WTC11 (cell line): ENCODE measurements at regions not wholly inside any gene's neighbourhood (a gene's known extent, or its start where the extent isn't known, plus 50 kb on each side); places are given as distances from the start of the nearest gene placed in this dataset.
A peak's percentile ranks its signal among the peaks of the same experiment; 100 is the strongest.
"Not testable (repeated sequence)": the region's sequence is repeated elsewhere in the genome, so short reads cannot be mapped to it uniquely, and the experiment has no call there.

Source experiments
- ATAC-seq: fragments of 200-7000 bp; cut with Tn5 transposase; 2 replicates; pipeline ENCODE4 v1.10.0; 2021; ENCODE audit warnings: mild to moderate bottlenecking, moderate library complexity
- CTCF ChIA-PET: fragments of 300-600 bp; sonication (Branson Sonifier 250); formaldehyde crosslinking; loops from one replicate; lab custom pipeline; 2021; ENCODE audit warnings: antibody characterized with exemption; lab: Charles Lee
- POLR2A ChIA-PET: fragments of 350-600 bp; sonication (Branson Sonifier 250); formaldehyde crosslinking; loops from one replicate; lab custom pipeline; 2021; ENCODE audit warnings: antibody characterized with exemption; lab: Charles Lee
- DNase-seq: peaks from one replicate; pipeline ENCODE4 v3.0.0; 2021; ENCODE audit warnings: low spot score
- H3K27ac Mint-ChIP-seq: 2 replicates; pipeline ENCODE4 v1.8.0; 2021; ENCODE audit warnings: mixed read lengths
- H3K27me3 Mint-ChIP-seq: 2 replicates; pipeline ENCODE4 v1.8.0; 2021; ENCODE audit warnings: low read depth, mild to moderate bottlenecking, moderate library complexity, mixed read lengths
- H3K36me3 Mint-ChIP-seq: 2 replicates; pipeline ENCODE4 v1.8.0; 2021; ENCODE audit warnings: mixed read lengths
- H3K4me1 Mint-ChIP-seq: 2 replicates; pipeline ENCODE4 v1.8.0; 2022; ENCODE audit warnings: mixed read lengths
- H3K4me3 Mint-ChIP-seq: 2 replicates; pipeline ENCODE4 v1.8.0; 2021; ENCODE audit warnings: mild to moderate bottlenecking, moderate library complexity, mixed read lengths
- H3K9me3 Mint-ChIP-seq: 2 replicates; pipeline ENCODE4 v1.8.0; 2021; ENCODE audit warnings: mixed read lengths
- ARID4B ChIP-seq: sonication (generic); formaldehyde crosslinking; IDR thresholded peaks from 2 replicates; pipeline ENCODE4 v1.8.0; 2023; ENCODE audit warnings: missing genetic modification reagents, mild to moderate bottlenecking, borderline replicate concordance
- CBFB ChIP-seq: sonication (generic); formaldehyde crosslinking; IDR thresholded peaks from 2 replicates; pipeline ENCODE4 v1.8.1; 2022; ENCODE audit warnings: mild to moderate bottlenecking, low read depth, missing genetic modification reagents
- CREB1 ChIP-seq: sonication (generic); formaldehyde crosslinking; IDR thresholded peaks from 2 replicates; pipeline ENCODE4 v1.8.0; 2023; ENCODE audit warnings: mild to moderate bottlenecking, missing genetic modification reagents
- CREM ChIP-seq: sonication (generic); formaldehyde crosslinking; IDR thresholded peaks from 2 replicates; pipeline ENCODE4 v1.8.1; 2022; ENCODE audit warnings: mild to moderate bottlenecking, missing genetic modification reagents, moderate library complexity
- HMGA2 ChIP-seq: fragments of 250-450 bp; sonication (Bioruptor Pico); IDR thresholded peaks from 2 replicates; pipeline ENCODE4 v1.4.0; 2021; ENCODE audit warnings: mild to moderate bottlenecking, moderate library complexity
- IRF2 ChIP-seq: sonication (generic); formaldehyde crosslinking; IDR thresholded peaks from 2 replicates; pipeline ENCODE4 v1.8.0; 2022; ENCODE audit warnings: low read depth, missing genetic modification reagents, borderline replicate concordance
- MYBL2 ChIP-seq: sonication (generic); formaldehyde crosslinking; IDR thresholded peaks from 2 replicates; pipeline ENCODE4 v1.8.1; 2023; ENCODE audit warnings: mild to moderate bottlenecking, moderate library complexity, missing genetic modification reagents
- NFE2L1 ChIP-seq: sonication (generic); formaldehyde crosslinking; IDR thresholded peaks from 2 replicates; pipeline ENCODE4 v1.8.1; 2023; ENCODE audit warnings: missing genetic modification reagents
- NR1H2 ChIP-seq: sonication (generic); formaldehyde crosslinking; IDR thresholded peaks from 2 replicates; pipeline ENCODE4 v1.9.0; 2021; ENCODE audit warnings: mild to moderate bottlenecking, moderate library complexity, missing genetic modification reagents
- OVOL2 ChIP-seq: fragments of 250-450 bp; sonication (Bioruptor Pico); IDR thresholded peaks from 2 replicates; pipeline ENCODE4 v1.9.0; 2021; ENCODE audit warnings: mild to moderate bottlenecking, borderline replicate concordance
- PRRX2 ChIP-seq: fragments of 250-450 bp; sonication (Bioruptor Pico); IDR thresholded peaks from 2 replicates; pipeline ENCODE4 v1.8.0; 2021; ENCODE audit warnings: mild to moderate bottlenecking
- USF2 ChIP-seq: sonication (generic); formaldehyde crosslinking; IDR thresholded peaks from 2 replicates; pipeline ENCODE4 v1.8.1; 2023; ENCODE audit warnings: mild to moderate bottlenecking, missing genetic modification reagents, moderate library complexity
- ZBTB21 ChIP-seq: sonication (generic); formaldehyde crosslinking; IDR thresholded peaks from 2 replicates; pipeline ENCODE4 v1.8.1; 2023; ENCODE audit warnings: mild to moderate bottlenecking, missing genetic modification reagents, borderline replicate concordance
- TF ChIP-seq, protein P1 (sequence below): sonication (generic); formaldehyde crosslinking; IDR thresholded peaks from 2 replicates; pipeline ENCODE4 v1.8.1; 2022; ENCODE audit warnings: missing genetic modification reagents, borderline replicate concordance
- TF ChIP-seq, protein P2 (sequence below): sonication (generic); formaldehyde crosslinking; IDR thresholded peaks from 2 replicates; pipeline ENCODE4 v1.8.1; 2022; ENCODE audit warnings: mild to moderate bottlenecking, moderate library complexity, missing genetic modification reagents

DNA sequence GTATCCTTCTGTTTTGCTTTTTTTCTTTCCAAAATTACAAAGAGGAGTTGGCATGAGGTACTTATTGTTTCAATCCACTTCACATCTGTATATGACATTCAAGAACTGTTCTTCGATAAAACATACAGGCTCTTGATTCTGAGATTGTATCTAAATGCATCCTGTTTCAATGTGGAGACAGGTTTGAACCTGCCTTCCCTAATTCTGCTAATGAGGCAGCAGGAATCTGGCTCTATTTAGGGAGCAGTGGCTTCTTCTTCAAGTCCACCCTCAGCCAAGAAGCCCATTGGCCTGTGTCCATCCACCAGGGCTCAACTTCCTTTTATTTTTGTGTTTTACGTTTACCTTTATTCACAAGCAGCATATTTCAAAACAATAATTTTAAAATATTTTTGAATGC, 84.8 kb upstream of the PIK3C3 start (continued):
- no peak for TF ChIP-seq PRRX2 (CRISPR knock-in tag)

- H3K27me3 Mint-ChIP-seq, H3K27ac Mint-ChIP-seq, DNase-seq, POLR2A ChIA-PET, H3K9me3 Mint-ChIP-seq, H3K36me3 Mint-ChIP-seq, ATAC-seq, H3K4me3 Mint-ChIP-seq, CTCF ChIA-PET: not testable (repeated sequence)
- H3K4me1 Mint-ChIP-seq = peaks cover 11% of the 10 kb centered on the region
Measured at GRCh38 chr18:41865796-41866195, 89.2 kb upstream of the PIK3C3 start.

- no peak overlapping the region for H3K4me3 Mint-ChIP-seq
- TF ChIP-seq, protein P1, sequence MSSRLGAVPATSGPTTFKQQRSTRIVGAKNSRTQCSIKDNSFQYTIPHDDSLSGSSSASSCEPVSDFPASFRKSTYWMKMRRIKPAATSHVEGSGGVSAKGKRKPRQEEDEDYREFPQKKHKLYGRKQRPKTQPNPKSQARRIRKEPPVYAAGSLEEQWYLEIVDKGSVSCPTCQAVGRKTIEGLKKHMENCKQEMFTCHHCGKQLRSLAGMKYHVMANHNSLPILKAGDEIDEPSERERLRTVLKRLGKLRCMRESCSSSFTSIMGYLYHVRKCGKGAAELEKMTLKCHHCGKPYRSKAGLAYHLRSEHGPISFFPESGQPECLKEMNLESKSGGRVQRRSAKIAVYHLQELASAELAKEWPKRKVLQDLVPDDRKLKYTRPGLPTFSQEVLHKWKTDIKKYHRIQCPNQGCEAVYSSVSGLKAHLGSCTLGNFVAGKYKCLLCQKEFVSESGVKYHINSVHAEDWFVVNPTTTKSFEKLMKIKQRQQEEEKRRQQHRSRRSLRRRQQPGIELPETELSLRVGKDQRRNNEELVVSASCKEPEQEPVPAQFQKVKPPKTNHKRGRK (CRISPR knock-in tag) = no peak
- TF ChIP-seq NR1H2 (CRISPR knock-in tag) = no peak
- peaks cover 6% of the 10 kb centered on the region; the same call in 1 of the 2 replicates for H3K9me3 Mint-ChIP-seq
- no peaks in the 10 kb centered on the region for H3K36me3 Mint-ChIP-seq
- no peaks in the 10 kb centered on the region; the same call in 1 of the 2 replicates for H3K27me3 Mint-ChIP-seq
- no peak overlapping the region for H3K27ac Mint-ChIP-seq
- ATAC-seq (no peak), DNase-seq (no peak)
- POLR2A ChIA-PET = no interaction called here
- H3K4me1 Mint-ChIP-seq = peaks cover 11% of the 10 kb centered on the region
- CTCF ChIA-PET = no interaction called here
Measured at GRCh38 chr18:41864216-41864615, 90.8 kb upstream of the PIK3C3 start.

- peaks cover 11% of the 10 kb centered on the region for H3K4me1 Mint-ChIP-seq
- ChIA-PET CTCF (no interaction called here), POLR2A (no interaction called here)
- no peaks in the 10 kb centered on the region for H3K36me3 Mint-ChIP-seq
- no peaks in the 10 kb centered on the region for H3K27me3 Mint-ChIP-seq
- H3K9me3 Mint-ChIP-seq = peaks cover 6% of the 10 kb centered on the region; the same call in 1 of the 2 replicates
- TF ChIP-seq CREM (CRISPR knock-in tag) (no peak), ZBTB21 (CRISPR knock-in tag) (no peak)
- H3K4me3 Mint-ChIP-seq = no peak overlapping the region
- DNase-seq (no peak), ATAC-seq (no peak)
- H3K27ac Mint-ChIP-seq = no peak overlapping the region
Measured at GRCh38 chr18:41862921-41863320, 92.1 kb upstream of the PIK3C3 start.

- Mint-ChIP-seq H3K36me3 (no peaks in the 10 kb centered on the region), H3K4me1 (peaks cover 11% of the 10 kb centered on the region), H3K9me3 (no peaks in the 10 kb centered on the region), H3K27me3 (no peaks in the 10 kb centered on the region), H3K4me3 (no peak overlapping the region), H3K27ac (no peak overlapping the region)
- TF ChIP-seq USF2 (no peak), OVOL2 (CRISPR knock-in tag) (no peak), NFE2L1 (CRISPR knock-in tag) (no peak), CREB1 (no peak), HMGA2 (CRISPR knock-in tag) (0 out of 2 replicates have a peak, but pooled peaks have one; percentile 46)
- no peak for ATAC-seq
- POLR2A ChIA-PET = no interaction called here
- DNase-seq = no peak
- CTCF ChIA-PET = no interaction called here
Measured at GRCh38 chr18:41860987-41861386, 94.0 kb upstream of the PIK3C3 start.

GRCh38 chr18:41858761-41859555, 96.1 kb upstream of the PIK3C3 start:
- no peaks in the 10 kb centered on the region for H3K9me3 Mint-ChIP-seq
- H3K36me3 Mint-ChIP-seq = no peaks in the 10 kb centered on the region
- CTCF ChIA-PET = no interaction called here
- peaks cover 5% of the 10 kb centered on the region for H3K4me1 Mint-ChIP-seq
- H3K27ac Mint-ChIP-seq = no peak overlapping the region
- H3K27me3 Mint-ChIP-seq = no peaks in the 10 kb centered on the region
- POLR2A ChIA-PET = interaction anchor here (0.6 kb wide), 1 partner anchor 1955 kb away, joined by 3 read pairs; no protein-coding TSS in a partner anchor
- no peak for DNase-seq
- no peak for ATAC-seq
- no peak overlapping the region for H3K4me3 Mint-ChIP-seq
- TF ChIP-seq HMGA2 (CRISPR knock-in tag) (no peak), ARID4B (CRISPR knock-in tag) (no peak), USF2 (no peak), CBFB (CRISPR knock-in tag) (no peak), IRF2 (CRISPR knock-in tag) (no peak), MYBL2 (no peak)
- TF ChIP-seq, protein P2, sequence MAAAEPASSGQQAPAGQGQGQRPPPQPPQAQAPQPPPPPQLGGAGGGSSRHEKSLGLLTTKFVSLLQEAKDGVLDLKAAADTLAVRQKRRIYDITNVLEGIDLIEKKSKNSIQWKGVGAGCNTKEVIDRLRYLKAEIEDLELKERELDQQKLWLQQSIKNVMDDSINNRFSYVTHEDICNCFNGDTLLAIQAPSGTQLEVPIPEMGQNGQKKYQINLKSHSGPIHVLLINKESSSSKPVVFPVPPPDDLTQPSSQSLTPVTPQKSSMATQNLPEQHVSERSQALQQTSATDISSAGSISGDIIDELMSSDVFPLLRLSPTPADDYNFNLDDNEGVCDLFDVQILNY = no peak
